ENCODE measurements at regions not wholly inside any gene's neighbourhood (a gene's known extent, or its start where the extent isn't known, plus 50 kb on each side); places are given as distances from the start of the nearest gene placed in this dataset.

DNA sequence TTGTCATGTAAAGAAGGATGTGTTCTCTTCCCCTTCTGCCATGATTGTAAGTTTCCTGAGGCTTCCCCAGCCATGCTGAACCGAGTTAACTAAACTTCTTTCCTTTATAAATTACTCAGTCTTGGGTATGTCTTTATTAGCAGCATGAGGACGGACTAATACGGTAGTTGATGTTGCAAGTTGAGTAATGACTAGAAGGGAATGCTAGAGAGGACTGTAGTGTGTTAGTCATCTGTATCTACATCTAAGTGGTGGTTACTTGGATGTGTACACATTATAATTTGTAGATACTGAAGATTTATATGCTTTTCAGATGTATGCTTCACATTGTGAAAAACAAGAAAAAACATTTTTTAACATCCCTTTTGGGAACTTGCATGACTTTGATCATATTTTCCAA lies 244.6 kb downstream of the POLR1F start:
- H3K27ac ChIP-seq: no peak overlapping the region
- no peak overlapping the region for H3K4me3 ChIP-seq
- H3K9me3 ChIP-seq: no peaks in the 10 kb centered on the region
- no peak for ATAC-seq
- no peaks in the 10 kb centered on the region for H3K27me3 ChIP-seq
- no peaks in the 10 kb centered on the region for H3K4me1 ChIP-seq
- 91 to 94% methylated on average over 3 of the region's 3 CpGs for WGBS, 2 donors (ENCODE audit: low coverage in 1 of 2)
- H3K36me3 ChIP-seq: no peaks in the 10 kb centered on the region
- TF ChIP-seq POLR2AphosphoS5 (IDR thresholded peaks at IDR 0.05) (no peak), CTCF (IDR thresholded peaks at IDR 0.05) (no peak), EP300 (IDR thresholded peaks at IDR 0.05) (no peak), POLR2A (IDR thresholded peaks at IDR 0.05) (no peak)

DNA sequence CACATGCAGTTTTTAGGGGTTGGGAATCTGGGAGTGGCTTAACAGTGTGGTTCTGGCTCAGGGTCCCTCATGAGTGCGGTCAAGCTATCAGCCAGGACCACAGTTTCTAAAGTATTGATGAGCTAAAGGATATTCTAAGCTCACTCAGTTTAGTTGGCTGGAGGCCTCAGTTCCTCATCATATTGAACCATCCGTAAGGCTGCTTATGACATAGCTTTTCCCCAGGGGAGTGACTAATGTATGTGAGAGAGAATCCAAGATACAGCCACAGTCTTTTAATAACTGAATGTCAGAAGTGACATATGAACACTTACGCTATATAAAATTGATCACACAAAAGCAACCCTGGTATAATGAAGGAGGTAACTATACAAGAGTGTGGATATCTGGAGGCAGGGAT lies 245.3 kb downstream of the POLR1F start:
- no peaks in the 10 kb centered on the region for H3K36me3 ChIP-seq
- no peak for TF ChIP-seq EP300 (IDR thresholded peaks at IDR 0.05)
- no peak overlapping the region for H3K4me3 ChIP-seq
- no peaks in the 10 kb centered on the region for H3K9me3 ChIP-seq
- no peaks in the 10 kb centered on the region for H3K4me1 ChIP-seq
- ATAC-seq: no peak
- no peak overlapping the region for H3K27ac ChIP-seq
- 93 to 94% methylated on average over 2 to 3 of the region's 3 CpGs for WGBS, 2 donors (ENCODE audit: low coverage in 1 of 2)
- H3K27me3 ChIP-seq: no peaks in the 10 kb centered on the region

DNA sequence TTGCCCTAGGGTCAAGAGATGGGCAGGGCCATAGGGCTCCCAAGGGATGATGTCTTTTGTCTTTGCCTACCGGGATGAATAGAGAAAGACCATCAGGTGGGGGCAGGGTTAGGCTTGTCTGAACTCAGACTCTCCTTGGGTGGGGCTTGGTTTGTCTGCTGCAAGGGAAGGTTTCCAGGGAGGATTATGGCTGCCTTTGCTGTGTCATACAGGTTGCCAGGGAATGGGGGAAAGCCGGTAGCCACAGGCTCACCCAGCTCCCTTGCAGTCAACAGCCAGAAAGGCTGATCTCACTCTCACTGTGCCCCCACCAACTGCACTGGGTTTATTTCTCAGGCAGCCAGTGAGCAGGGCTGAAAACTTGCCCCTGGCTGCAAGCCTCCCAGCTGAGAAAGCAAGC lies 253.2 kb downstream of the POLR1F start:
- WGBS, 2 donors (ENCODE audit: low coverage in 1 of 2): 67% methylated on average over 1 of the region's 2 CpGs; no CpG with 5 or more reads in 1 of the 2 donors
- Histone ChIP-seq H3K4me3 (no peak overlapping the region), H3K9me3 (no peaks in the 10 kb centered on the region), H3K27me3 (no peaks in the 10 kb centered on the region), H3K36me3 (no peaks in the 10 kb centered on the region), H3K4me1 (no peaks in the 10 kb centered on the region), H3K27ac (no peak overlapping the region)
- TF ChIP-seq EP300 (IDR thresholded peaks at IDR 0.05) (no peak), POLR2AphosphoS5 (IDR thresholded peaks at IDR 0.05) (no peak), POLR2A (IDR thresholded peaks at IDR 0.05) (no peak), CTCF (IDR thresholded peaks at IDR 0.05) (no peak)
- no peak for ATAC-seq

DNA sequence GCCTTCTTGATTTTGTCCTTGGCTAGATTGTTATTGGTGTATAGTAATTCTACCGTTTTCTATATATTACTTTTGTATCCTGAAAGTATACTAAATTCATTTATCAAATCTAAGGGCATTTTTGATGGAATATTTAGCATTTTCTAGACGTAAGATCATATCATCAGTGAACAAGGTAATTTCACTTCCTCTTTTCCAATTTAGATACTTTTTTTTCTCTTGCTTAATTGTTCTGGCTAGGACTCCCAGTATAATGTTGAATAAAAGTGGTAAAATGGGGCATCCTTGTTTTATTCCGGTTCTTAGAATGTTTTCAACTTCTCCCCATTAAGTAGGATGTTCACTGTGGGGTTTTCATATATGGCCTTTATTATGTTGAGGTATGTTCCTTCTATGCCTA lies 260.7 kb downstream of the POLR1F start:
- H3K9me3 ChIP-seq: no peaks in the 10 kb centered on the region
- 76 to 78% methylated on average over 3 of the region's 3 CpGs for WGBS, 2 donors (ENCODE audit: low coverage in 1 of 2)
- no peaks in the 10 kb centered on the region for H3K4me1 ChIP-seq
- no peak overlapping the region for H3K4me3 ChIP-seq
- H3K36me3 ChIP-seq: no peaks in the 10 kb centered on the region
- no peak overlapping the region for H3K27ac ChIP-seq
- ATAC-seq: no peak
- TF ChIP-seq POLR2AphosphoS5 (IDR thresholded peaks at IDR 0.05) (no peak), POLR2A (IDR thresholded peaks at IDR 0.05) (no peak), CTCF (IDR thresholded peaks at IDR 0.05) (no peak), EP300 (IDR thresholded peaks at IDR 0.05) (no peak)
- no peaks in the 10 kb centered on the region for H3K27me3 ChIP-seq

- no peak for ATAC-seq
These were observed 266.6 kb downstream of the POLR1F start for GRCh38 chr7:19442016-19442785.

More at GRCh38 chr7:19442016-19442785, 266.6 kb downstream of the POLR1F start:
- no peaks in the 10 kb centered on the region for H3K9me3 ChIP-seq
- H3K36me3 ChIP-seq: no peaks in the 10 kb centered on the region
- TF ChIP-seq EP300 (IDR thresholded peaks at IDR 0.05) (no peak), POLR2AphosphoS5 (IDR thresholded peaks at IDR 0.05) (no peak), CTCF (IDR thresholded peaks at IDR 0.05) (no peak)
- H3K27me3 ChIP-seq: no peaks in the 10 kb centered on the region
- H3K4me1 ChIP-seq: no peaks in the 10 kb centered on the region
- WGBS, 2 donors (ENCODE audit: low coverage in 1 of 2): 65 to 94% methylated on average over 2 to 4 of the region's 4 CpGs
- no peak overlapping the region for H3K4me3 ChIP-seq
- no peak overlapping the region for H3K27ac ChIP-seq

All from gastroesophageal sphincter (tissue), 4 donors.